GM18517 (cell line): ENCODE measurements at regions not wholly inside any gene's neighbourhood (a gene's known extent, or its start where the extent isn't known, plus 50 kb on each side); places are given as distances from the start of the nearest gene placed in this dataset.

Experiments used
- ATAC-seq: cut with Tn5 transposase; IDR thresholded peaks from one replicate; pipeline ENCODE4 v1.9.1; 2021; ENCODE audit warnings: mild to moderate bottlenecking, moderate library complexity; ENCODE audit not compliant: unreplicated experiment

GRCh38 chr4:102439812-102440211, 61.3 kb upstream of the NFKB1 start:
- no peak for ATAC-seq

GRCh38 chr4:102440498-102440897, 60.7 kb upstream of the NFKB1 start:
- ATAC-seq, result no peak

- ATAC-seq, result no peak
These were observed 58.9 kb upstream of the NFKB1 start for GRCh38 chr4:102441978-102442911.

- no peak for ATAC-seq
These were observed 56.4 kb upstream of the NFKB1 start for GRCh38 chr4:102444752-102445151.

- no peak for ATAC-seq
These were observed 55.9 kb upstream of the NFKB1 start for GRCh38 chr4:102445213-102445612.

- ATAC-seq, result no peak
These were observed 53.7 kb upstream of the NFKB1 start for GRCh38 chr4:102447413-102447812.

GRCh38 chr4:102449751-102450352, 51.3 kb upstream of the NFKB1 start:
- peak; percentile 80 for ATAC-seq

- no peak for ATAC-seq
These were observed 49.9 kb upstream of the NFKB1 start for GRCh38 chr4:102451266-102451665.
